ENCODE measurements at regions not wholly inside any gene's neighbourhood (a gene's known extent, or its start where the extent isn't known, plus 50 kb on each side); places are given as distances from the start of the nearest gene placed in this dataset.

GRCh38 chr21:28263974-28264373, 728.7 kb downstream of the LTN1 start:
- WGBS, 2 donors (ENCODE audit: low coverage in 1 of 2) = 75 to 100% methylated on average over 1 to 2 of the region's 4 CpGs
- no peak overlapping the region for H3K27ac ChIP-seq
- H3K27me3 ChIP-seq = no peaks in the 10 kb centered on the region
- H3K4me1 ChIP-seq = peaks cover 0 to 9% (median 0%) of the 10 kb centered on the region in 3 donors
- H3K4me3 ChIP-seq = no peak overlapping the region
- no peak for TF ChIP-seq EP300 (IDR thresholded peaks at IDR 0.05)
- no peak for TF ChIP-seq POLR2AphosphoS5 (IDR thresholded peaks at IDR 0.05)
- no peak for TF ChIP-seq POLR2A (IDR thresholded peaks at IDR 0.05)
- no peak for TF ChIP-seq CTCF (IDR thresholded peaks at IDR 0.05)
- no peak for ATAC-seq
- no peaks in the 10 kb centered on the region for H3K9me3 ChIP-seq
- H3K36me3 ChIP-seq = no peaks in the 10 kb centered on the region

GRCh38 chr21:28261298-28261697, 731.4 kb downstream of the LTN1 start:
- H3K36me3 ChIP-seq = no peaks in the 10 kb centered on the region
- 0% methylated on average over 1 of the region's 1 CpG for WGBS, 2 donors (ENCODE audit: low coverage in 1 of 2)
- peak overlapping the region in 1 of 4 donors; percentile 1 for H3K27ac ChIP-seq
- H3K27me3 ChIP-seq = no peaks in the 10 kb centered on the region
- ATAC-seq = no peak
- no peaks in the 10 kb centered on the region for H3K9me3 ChIP-seq
- TF ChIP-seq POLR2AphosphoS5 (IDR thresholded peaks at IDR 0.05) (peak; percentile 30), POLR2A (IDR thresholded peaks at IDR 0.05) (no peak)
- H3K4me1 ChIP-seq = peaks cover 0 to 22% (median 3%) of the 10 kb centered on the region in 3 donors
- no peak overlapping the region for H3K4me3 ChIP-seq

- Histone ChIP-seq H3K4me1 (peaks cover 0 to 49% (median 3%) of the 10 kb centered on the region in 3 donors), H3K27me3 (no peaks in the 10 kb centered on the region), H3K4me3 (no peak overlapping the region), H3K27ac (peak overlapping the region in 1 of 4 donors; percentile 66), H3K9me3 (no peaks in the 10 kb centered on the region), H3K36me3 (no peaks in the 10 kb centered on the region)
- ATAC-seq = no peak
- 22 to 31% methylated on average over 3 of the region's 3 CpGs for WGBS, 2 donors (ENCODE audit: low coverage in 1 of 2)
- no peak for TF ChIP-seq EP300 (IDR thresholded peaks at IDR 0.05)
Measured at GRCh38 chr21:28257276-28257675, 735.4 kb downstream of the LTN1 start.

- no peak for ATAC-seq
Measured at GRCh38 chr21:28256837-28257236, 735.8 kb downstream of the LTN1 start.

GRCh38 chr21:28256420-28256831, 736.3 kb downstream of the LTN1 start:
- ATAC-seq = no peak
- Histone ChIP-seq H3K4me1 (peaks cover 0 to 45% (median 3%) of the 10 kb centered on the region in 3 donors), H3K4me3 (no peak overlapping the region), H3K27me3 (no peaks in the 10 kb centered on the region), H3K36me3 (no peaks in the 10 kb centered on the region), H3K9me3 (no peaks in the 10 kb centered on the region), H3K27ac (peak overlapping the region in 3 of 4 donors; percentile 38 to 66 (median 47))
- 6 to 13% methylated on average over 1 of the region's 1 CpG for WGBS, 2 donors (ENCODE audit: low coverage in 1 of 2)
- TF ChIP-seq POLR2A (IDR thresholded peaks at IDR 0.05) = no peak
- no peak for TF ChIP-seq EP300 (IDR thresholded peaks at IDR 0.05)
- TF ChIP-seq CTCF (IDR thresholded peaks at IDR 0.05) = no peak
- TF ChIP-seq POLR2AphosphoS5 (IDR thresholded peaks at IDR 0.05) = peak; percentile 34

More at GRCh38 chr21:28256837-28257236, 735.8 kb downstream of the LTN1 start:
- TF ChIP-seq CTCF (IDR thresholded peaks at IDR 0.05) (no peak), EP300 (IDR thresholded peaks at IDR 0.05) (no peak), POLR2A (IDR thresholded peaks at IDR 0.05) (no peak), POLR2AphosphoS5 (IDR thresholded peaks at IDR 0.05) (no peak)
- Histone ChIP-seq H3K36me3 (no peaks in the 10 kb centered on the region), H3K4me3 (no peak overlapping the region), H3K27ac (peak overlapping the region in 3 of 4 donors; percentile 38 to 66 (median 47)), H3K9me3 (no peaks in the 10 kb centered on the region), H3K27me3 (no peaks in the 10 kb centered on the region), H3K4me1 (peaks cover 0 to 49% (median 3%) of the 10 kb centered on the region in 3 donors)
- WGBS, 2 donors (ENCODE audit: low coverage in 1 of 2) = 56 to 89% methylated on average over 5 to 6 of the region's 6 CpGs

GRCh38 chr21:28253961-28254360, 738.7 kb downstream of the LTN1 start:
- WGBS, 2 donors (ENCODE audit: low coverage in 1 of 2) = 94 to 98% methylated on average over 5 of the region's 5 CpGs
- Histone ChIP-seq H3K4me1 (peaks cover 0 to 40% (median 3%) of the 10 kb centered on the region in 3 donors), H3K4me3 (no peak overlapping the region), H3K27me3 (no peaks in the 10 kb centered on the region), H3K9me3 (no peaks in the 10 kb centered on the region), H3K27ac (no peak overlapping the region), H3K36me3 (no peaks in the 10 kb centered on the region)
- ATAC-seq = no peak
- TF ChIP-seq CTCF (IDR thresholded peaks at IDR 0.05) (no peak), POLR2A (IDR thresholded peaks at IDR 0.05) (no peak), EP300 (IDR thresholded peaks at IDR 0.05) (no peak), POLR2AphosphoS5 (IDR thresholded peaks at IDR 0.05) (no peak)
